Smooth muscle cell (in vitro differentiated cells): ENCODE measurements at regions not wholly inside any gene's neighbourhood (a gene's known extent, or its start where the extent isn't known, plus 50 kb on each side); places are given as distances from the start of the nearest gene placed in this dataset.

ENCODE experiments used
- DNase-seq: peaks from one replicate; lab custom pipeline; 2025; ENCODE audit not compliant: unreplicated experiment; lab: John Stamatoyannopoulos, UW
- H2AFZ ChIP-seq: fragments of 200-600 bp; sonication (generic); 2 replicates; pipeline ENCODE4 v1.6.0; 2016; ENCODE audit warnings: antibody characterized with exemption, low read depth, mild to moderate bottlenecking
- H3F3A ChIP-seq: fragments of 200-600 bp; sonication (generic); 2 replicates; pipeline ENCODE4 v1.6.0; 2017; ENCODE audit warnings: antibody characterized with exemption, low read depth
- H3K27ac ChIP-seq: fragments of 200-600 bp; sonication (generic); 2 replicates; pipeline ENCODE4 v1.5.1; 2016; ENCODE audit warnings: low read depth, mild to moderate bottlenecking
- H3K27me3 ChIP-seq: fragments of 200-600 bp; sonication (generic); 2 replicates; pipeline ENCODE4 v1.6.1; 2016; ENCODE audit warnings: low read depth, mild to moderate bottlenecking
- H3K36me3 ChIP-seq: fragments of 200-600 bp; sonication (generic); 2 replicates; pipeline ENCODE4 v1.5.1; 2016; ENCODE audit warnings: low read depth
- H3K4me1 ChIP-seq: fragments of 200-600 bp; sonication (generic); 2 replicates; pipeline ENCODE4 v1.5.1; 2016; ENCODE audit warnings: low read depth
- H3K4me2 ChIP-seq: fragments of 200-600 bp; sonication (generic); 2 replicates; pipeline ENCODE4 v1.6.0; 2016; ENCODE audit warnings: mild to moderate bottlenecking
- H3K4me3 ChIP-seq: fragments of 200-600 bp; sonication (generic); 2 replicates; pipeline ENCODE4 v1.5.1; 2016; ENCODE audit warnings: mild to moderate bottlenecking
- H3K79me2 ChIP-seq: fragments of 200-600 bp; sonication (generic); 2 replicates; pipeline ENCODE4 v1.6.0; 2016; ENCODE audit warnings: low read depth, mild to moderate bottlenecking
- H3K9ac ChIP-seq: fragments of 200-600 bp; sonication (generic); 2 replicates; pipeline ENCODE4 v1.6.0; 2016; ENCODE audit warnings: low read depth
- H3K9me3 ChIP-seq: fragments of 200-600 bp; sonication (generic); replicated peaks from 2 replicates; pipeline ENCODE4 v1.5.1; 2016; ENCODE audit warnings: low read depth
- H4K20me1 ChIP-seq: fragments of 200-600 bp; sonication (generic); 2 replicates; pipeline ENCODE4 v1.6.0; 2016; ENCODE audit warnings: low read depth
- WGBS: methylation state at CpG from one replicate; pipeline ENCODE4 v1.1.7; 2016; ENCODE audit warnings: low lambda C conversion rate; 5-methylcytosine and 5-hydroxymethylcytosine counted together
- TF ChIP-seq, protein P1 (sequence below): fragments of 200-600 bp; sonication (generic); IDR thresholded peaks from 2 replicates; pipeline ENCODE4 v1.5.1; 2017; ENCODE audit warnings: borderline replicate concordance, mild to moderate bottlenecking, antibody characterized with exemption; ENCODE audit not compliant: insufficient read depth, poor library complexity, severe bottlenecking

- no peaks in the 10 kb centered on the region for H3K36me3 ChIP-seq
- no peaks in the 10 kb centered on the region for H3K9me3 ChIP-seq
- no peaks in the 10 kb centered on the region for H3K27me3 ChIP-seq
- H3K4me3 ChIP-seq: no peak overlapping the region
- no peak for DNase-seq
- no peaks in the 10 kb centered on the region for H3F3A ChIP-seq
- no peak overlapping the region for H3K27ac ChIP-seq
- no peaks in the 10 kb centered on the region for H3K79me2 ChIP-seq
- TF ChIP-seq, protein P1, sequence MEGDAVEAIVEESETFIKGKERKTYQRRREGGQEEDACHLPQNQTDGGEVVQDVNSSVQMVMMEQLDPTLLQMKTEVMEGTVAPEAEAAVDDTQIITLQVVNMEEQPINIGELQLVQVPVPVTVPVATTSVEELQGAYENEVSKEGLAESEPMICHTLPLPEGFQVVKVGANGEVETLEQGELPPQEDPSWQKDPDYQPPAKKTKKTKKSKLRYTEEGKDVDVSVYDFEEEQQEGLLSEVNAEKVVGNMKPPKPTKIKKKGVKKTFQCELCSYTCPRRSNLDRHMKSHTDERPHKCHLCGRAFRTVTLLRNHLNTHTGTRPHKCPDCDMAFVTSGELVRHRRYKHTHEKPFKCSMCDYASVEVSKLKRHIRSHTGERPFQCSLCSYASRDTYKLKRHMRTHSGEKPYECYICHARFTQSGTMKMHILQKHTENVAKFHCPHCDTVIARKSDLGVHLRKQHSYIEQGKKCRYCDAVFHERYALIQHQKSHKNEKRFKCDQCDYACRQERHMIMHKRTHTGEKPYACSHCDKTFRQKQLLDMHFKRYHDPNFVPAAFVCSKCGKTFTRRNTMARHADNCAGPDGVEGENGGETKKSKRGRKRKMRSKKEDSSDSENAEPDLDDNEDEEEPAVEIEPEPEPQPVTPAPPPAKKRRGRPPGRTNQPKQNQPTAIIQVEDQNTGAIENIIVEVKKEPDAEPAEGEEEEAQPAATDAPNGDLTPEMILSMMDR: no peak
- no peak overlapping the region for H3K9ac ChIP-seq
- no peaks in the 10 kb centered on the region for H4K20me1 ChIP-seq
- no peaks in the 10 kb centered on the region for H3K4me1 ChIP-seq
- H3K4me2 ChIP-seq: no peak overlapping the region
- 100% methylated on average over 1 of the region's 1 CpG for WGBS
- no peak overlapping the region for H2AFZ ChIP-seq
Observed at GRCh38 chr2:31469648-31470047, 55.1 kb upstream of the XDH start.

DNA sequence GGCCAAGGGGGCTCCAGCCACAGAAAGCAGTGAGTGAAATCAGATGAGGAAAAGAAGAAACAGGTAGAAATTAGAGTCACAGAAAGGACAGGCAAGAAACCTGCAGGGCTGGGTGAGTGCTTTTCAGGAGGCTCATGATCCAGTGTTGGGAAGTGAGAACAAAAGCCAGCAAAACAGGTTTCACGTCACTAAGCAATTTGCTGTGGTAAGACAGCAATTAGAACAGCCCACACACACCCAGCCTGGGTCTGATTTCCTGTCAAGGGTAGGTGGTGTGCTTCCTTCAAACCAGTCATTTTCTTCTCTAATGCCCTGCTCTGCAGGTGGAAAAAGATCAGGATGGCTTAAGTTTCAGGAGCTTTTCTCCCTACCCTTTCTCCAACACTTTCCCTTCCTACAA is 52.9 kb upstream of the XDH start:
- no peaks in the 10 kb centered on the region for H3K79me2 ChIP-seq
- H2AFZ ChIP-seq: no peak overlapping the region
- no peaks in the 10 kb centered on the region for H3K4me1 ChIP-seq
- H3K4me2 ChIP-seq: no peak overlapping the region
- DNase-seq: no peak
- H4K20me1 ChIP-seq: no peaks in the 10 kb centered on the region
- WGBS: 29% methylated on average over 1 of the region's 1 CpG
- H3K27me3 ChIP-seq: no peaks in the 10 kb centered on the region
- H3K9me3 ChIP-seq: no peaks in the 10 kb centered on the region
- no peak overlapping the region for H3K9ac ChIP-seq
- no peak overlapping the region for H3K4me3 ChIP-seq
- peak overlapping the region; percentile 56 for H3K27ac ChIP-seq
- no peaks in the 10 kb centered on the region for H3F3A ChIP-seq
- TF ChIP-seq, protein P1: no peak
- no peaks in the 10 kb centered on the region for H3K36me3 ChIP-seq
